ENCODE measurements at regions not wholly inside any gene's neighbourhood (a gene's known extent, or its start where the extent isn't known, plus 50 kb on each side); places are given as distances from the start of the nearest gene placed in this dataset.
"Not testable (repeated sequence)": the region's sequence is repeated elsewhere in the genome, so short reads cannot be mapped to it uniquely, and the experiment has no call there.

- DNase-seq = not testable (repeated sequence)
Observed at GRCh38 chr6:7028963-7029362, 78.8 kb upstream of the RREB1 start.

- not testable (repeated sequence) for DNase-seq
Observed at GRCh38 chr6:7030968-7031367, 76.8 kb upstream of the RREB1 start.

- peak; percentile 41 to 62 for DNase-seq
Observed at GRCh38 chr6:7033202-7033601, 74.6 kb upstream of the RREB1 start.

GRCh38 chr6:7034055-7034454 is 73.7 kb upstream of the RREB1 start:
- DNase-seq = no peak

- DNase-seq = peak in 1 of 2 donors; percentile 21
Observed at GRCh38 chr6:7035837-7036249, 71.9 kb upstream of the RREB1 start.

GRCh38 chr6:7041511-7042026 is 66.2 kb upstream of the RREB1 start:
- DNase-seq = no peak

GRCh38 chr6:7042056-7042653 is 65.6 kb upstream of the RREB1 start:
- DNase-seq = peak; percentile 53 to 64

- DNase-seq = peak; percentile 39 to 62
Observed at GRCh38 chr6:7042654-7043545, 64.9 kb upstream of the RREB1 start.

GRCh38 chr6:7045331-7045730 is 62.4 kb upstream of the RREB1 start:
- DNase-seq = no peak

- DNase-seq = no peak
Observed at GRCh38 chr6:7045746-7046145, 62.0 kb upstream of the RREB1 start.

GRCh38 chr6:7047128-7047527 is 60.6 kb upstream of the RREB1 start:
- DNase-seq = no peak

GRCh38 chr6:7047966-7048365 is 59.8 kb upstream of the RREB1 start:
- peak; percentile 76 to 81 for DNase-seq

- DNase-seq = peak; percentile 77 to 88
Observed at GRCh38 chr6:7048894-7049293, 58.9 kb upstream of the RREB1 start.

- DNase-seq = peak; percentile 25 to 72
Observed at GRCh38 chr6:7050004-7050403, 57.8 kb upstream of the RREB1 start.

GRCh38 chr6:7050872-7051779 is 56.6 kb upstream of the RREB1 start:
- DNase-seq = peak in 1 of 2 donors; percentile 74

- peak; percentile 22 to 64 for DNase-seq
Observed at GRCh38 chr6:7051780-7052442, 55.9 kb upstream of the RREB1 start.

- peak; percentile 32 to 71 for DNase-seq
Observed at GRCh38 chr6:7052443-7053011, 55.2 kb upstream of the RREB1 start.

- DNase-seq = peak in 1 of 2 donors; percentile 30
Observed at GRCh38 chr6:7053125-7053774, 54.5 kb upstream of the RREB1 start.

All from inflammatory macrophage (primary cell).